H1 (cell line): ENCODE measurements at regions not wholly inside any gene's neighbourhood (a gene's known extent, or its start where the extent isn't known, plus 50 kb on each side); places are given as distances from the start of the nearest gene placed in this dataset.

ENCODE experiments used
- CTCF ChIA-PET: fragments of 300-600 bp; sonication (Branson Sonifier 250); formaldehyde crosslinking; loops from one replicate; lab custom pipeline; 2021; ENCODE audit not compliant: partially characterized antibody; lab: Charles Lee
- POLR2A ChIA-PET: fragments of 300-600 bp; sonication (Branson Sonifier 250); formaldehyde crosslinking; loops from one replicate; lab custom pipeline; 2021; ENCODE audit warnings: inconsistent platforms; ENCODE audit not compliant: partially characterized antibody; lab: Charles Lee
- DNase-seq, 2 experiments: peaks; one replicate each; pipeline versions ENCODE4 v3.0.0 to v3.0.0-alpha.2; 2010 to 2022; ENCODE audit warnings: low spot score in 2 of 2, low read depth in 1 of 2, mixed read lengths in 1 of 2
- FAIRE-seq: peaks from 2 replicates; lab custom pipeline; 2011; peaks lifted over from hg19 to GRCh38; lab: Jason Lieb, UNC
- H2AFZ ChIP-seq: 2 replicates; pipeline ENCODE4 v1.8.1; 2012; ENCODE audit warnings: low read length, inconsistent platforms
- H2AK5ac ChIP-seq: 2 replicates; pipeline ENCODE4 v1.6.1; 2013; ENCODE audit warnings: low read depth, low read length
- H2BK120ac ChIP-seq: replicated peaks from 2 replicates; pipeline ENCODE3; 2013; ENCODE audit warnings: low read depth, low read length, inconsistent platforms
- H2BK12ac ChIP-seq: 2 replicates; pipeline ENCODE4 v1.6.1; 2013; ENCODE audit warnings: low read depth, low read length
- H2BK15ac ChIP-seq: 2 replicates; pipeline ENCODE4 v1.6.1; 2013; ENCODE audit warnings: low read length
- H2BK20ac ChIP-seq: 2 replicates; pipeline ENCODE4 v1.6.1; 2013; ENCODE audit warnings: low read length
- H2BK5ac ChIP-seq: 2 replicates; pipeline ENCODE4 v1.6.1; 2013; ENCODE audit warnings: low read depth, low read length
- H3K14ac ChIP-seq: 2 replicates; pipeline ENCODE4 v1.6.1; 2013; ENCODE audit warnings: inconsistent platforms; ENCODE audit not compliant: insufficient read length
- H3K18ac ChIP-seq: 2 replicates; pipeline ENCODE4 v1.6.1; 2013; ENCODE audit warnings: low read length; ENCODE audit errors: extremely low read depth
- H3K23ac ChIP-seq: 2 replicates; pipeline ENCODE4 v1.6.1; 2013; ENCODE audit warnings: inconsistent platforms; ENCODE audit not compliant: insufficient read length
- H3K23me2 ChIP-seq: 2 replicates; pipeline ENCODE4 v1.6.1; 2013; ENCODE audit warnings: low read depth, low read length
- H3K27ac ChIP-seq: 2 replicates; pipeline ENCODE4 v1.6.1; 2011; ENCODE audit warnings: low read depth, low read length, inconsistent platforms
- H3K27me3 ChIP-seq, 4 experiments: replicated peaks in 1 of 4; 1 replicate in 1 of 4; 2 replicates in 3 of 4; pipeline versions ENCODE4 v1.6.1 to v1.8.1; 2011 to 2013; ENCODE audit warnings: low read length in 3 of 4, mild to moderate bottlenecking in 3 of 4, inconsistent platforms in 2 of 4, mixed read lengths in 2 of 4, moderate library complexity in 1 of 4; ENCODE audit not compliant: control insufficient read depth in 3 of 4, insufficient read depth in 3 of 4; ENCODE audit errors: extremely low read depth in 1 of 4
- H3K36me3 ChIP-seq, 4 experiments: 2 replicates each; pipeline versions ENCODE4 v1.6.1 to v1.8.1; 2011 to 2013; ENCODE audit warnings: mild to moderate bottlenecking in 4 of 4, low read length in 3 of 4, moderate library complexity in 2 of 4, control low read depth in 1 of 4, inconsistent platforms in 1 of 4; ENCODE audit not compliant: insufficient read depth in 4 of 4, control insufficient read depth in 2 of 4
- H3K4ac ChIP-seq: replicated peaks from 2 replicates; pipeline ENCODE3; 2013; ENCODE audit warnings: low read length, low read depth, mixed read lengths, inconsistent platforms; ENCODE audit not compliant: insufficient read length
- H3K4me1 ChIP-seq, 4 experiments: replicated peaks in 1 of 4; 1 replicate in 1 of 4; 2 replicates in 3 of 4; pipeline versions ENCODE4 v1.6.1 to v1.8.1; 2011 to 2013; ENCODE audit warnings: low read length in 3 of 4, inconsistent platforms in 2 of 4, mixed read lengths in 1 of 4; ENCODE audit not compliant: insufficient read depth in 4 of 4, control insufficient read depth in 3 of 4
- H3K4me2 ChIP-seq, 2 experiments: 2 replicates each; pipeline versions ENCODE4 v1.6.1 to v1.8.1; 2011 to 2013; ENCODE audit warnings: low read depth in 2 of 2, low read length in 2 of 2, control low read depth in 1 of 2, inconsistent platforms in 1 of 2, mild to moderate bottlenecking in 1 of 2; ENCODE audit not compliant: insufficient read depth in 1 of 2
- H3K4me3 ChIP-seq, 4 experiments: fragments of 200-600, 300-600 bp in 1 of 4; sonication (generic), shearing (Covaris generic), sonication (Bioruptor Twin) in 1 of 4; 2 replicates each; pipeline versions ENCODE4 v1.5.1 to v1.8.1; 2011 to 2016; ENCODE audit warnings: low read length in 4 of 4, low read depth in 3 of 4, control low read depth in 2 of 4, inconsistent platforms in 2 of 4, mild to moderate bottlenecking in 2 of 4, mixed read lengths in 1 of 4, moderate library complexity in 1 of 4; ENCODE audit not compliant: insufficient read depth in 2 of 4; ENCODE audit errors: extremely low read depth in 1 of 4
- H3K56ac ChIP-seq: replicated peaks from 2 replicates; pipeline ENCODE3; 2013; ENCODE audit warnings: low read depth, mild to moderate bottlenecking, mixed read lengths, low read length, inconsistent platforms; ENCODE audit not compliant: insufficient read length
- H3K79me1 ChIP-seq: 2 replicates; pipeline ENCODE4 v1.6.1; 2013; ENCODE audit warnings: low read depth, low read length, control low read depth
- H3K79me2 ChIP-seq, 2 experiments: 2 replicates each; pipeline versions ENCODE4 v1.6.1 to v1.8.1; 2012 to 2013; ENCODE audit warnings: low read length in 2 of 2, mild to moderate bottlenecking in 2 of 2, inconsistent platforms in 1 of 2; ENCODE audit not compliant: insufficient read depth in 2 of 2, control insufficient read depth in 1 of 2
- H3K9ac ChIP-seq, 4 experiments: replicated peaks in 1 of 4; 1 replicate in 1 of 4; 2 replicates in 3 of 4; pipeline versions ENCODE4 v1.6.1 to v1.8.1; 2011 to 2013; ENCODE audit warnings: low read depth in 3 of 4, low read length in 3 of 4, control low read depth in 2 of 4, mild to moderate bottlenecking in 2 of 4, moderate library complexity in 2 of 4, inconsistent platforms in 1 of 4; ENCODE audit errors: extremely low read depth in 1 of 4
- H3K9me3 ChIP-seq, 2 experiments: 2 replicates each; pipeline versions ENCODE4 v1.6.1 to v1.8.1; 2012 to 2013; ENCODE audit warnings: mild to moderate bottlenecking in 2 of 2, moderate library complexity in 2 of 2, control low read depth in 1 of 2, inconsistent platforms in 1 of 2, low read depth in 1 of 2, low read length in 1 of 2, mixed read lengths in 1 of 2; ENCODE audit not compliant: insufficient read depth in 2 of 2
- H4K20me1 ChIP-seq, 2 experiments: replicated peaks in 1 of 2; 2 replicates each; pipeline versions ENCODE3 to v1.8.1; 2011 to 2013; ENCODE audit warnings: inconsistent platforms in 2 of 2, low read length in 2 of 2, mild to moderate bottlenecking in 1 of 2; ENCODE audit not compliant: insufficient read depth in 2 of 2, control insufficient read depth in 1 of 2
- H4K5ac ChIP-seq: 2 replicates; pipeline ENCODE4 v1.6.1; 2013; ENCODE audit warnings: low read length, low read depth, mixed read lengths, inconsistent platforms; ENCODE audit not compliant: insufficient read length
- H4K8ac ChIP-seq: 2 replicates; pipeline ENCODE4 v1.8.0; 2013; ENCODE audit warnings: mild to moderate bottlenecking, moderate library complexity, low read length, inconsistent platforms; ENCODE audit not compliant: insufficient read depth; ENCODE audit errors: extremely low read depth
- H4K91ac ChIP-seq: replicated peaks from 2 replicates; pipeline ENCODE3; 2013; ENCODE audit warnings: low read length, mixed read lengths, inconsistent platforms; ENCODE audit not compliant: insufficient read length
- BACH1 ChIP-seq: IDR thresholded peaks from 2 replicates; pipeline ENCODE4 v1.6.1; 2012; ENCODE audit warnings: low read length, improper control_type of control experiment
- CHD1 ChIP-seq: IDR thresholded peaks from 2 replicates; pipeline ENCODE4 v1.6.1; 2012; ENCODE audit warnings: low read depth, low read length, improper control_type of control experiment
- GTF2F1 ChIP-seq: IDR thresholded peaks from 2 replicates; pipeline ENCODE4 v1.6.1; 2012; ENCODE audit warnings: low read depth, low read length, improper control_type of control experiment, borderline replicate concordance
- SAP30 ChIP-seq: fragments of 300-600 bp; sonication (generic); IDR thresholded peaks from 2 replicates; pipeline ENCODE4 v1.7.1; 2012; ENCODE audit warnings: low read length, moderate library complexity, mild to moderate bottlenecking, inconsistent platforms; ENCODE audit not compliant: insufficient read depth, insufficient replicate concordance
- SP1 ChIP-seq: IDR thresholded peaks from 2 replicates; pipeline ENCODE4 v1.6.1; 2011; ENCODE audit warnings: low read depth, low read length
- WGBS, 2 experiments: shearing (Covaris generic) in 1 of 2; methylation state at CpG; one replicate each; pipeline versions ENCODE4 v1.1.6 to v1.1.7; 2013 to 2015; ENCODE audit warnings: low lambda C conversion rate in 2 of 2, mixed read lengths in 2 of 2, inconsistent platforms in 1 of 2, low coverage in 1 of 2, missing lambda C conversion rate in 1 of 2; ENCODE audit not compliant: insufficient replicate concordance in 2 of 2, insufficient coverage in 1 of 2, insufficient read length in 1 of 2; ENCODE audit errors: extremely low coverage in 1 of 2, missing lambda C conversion rate in 1 of 2; 5-methylcytosine and 5-hydroxymethylcytosine counted together

GRCh38 chr10:4064489-4064888, 279.5 kb upstream of the KLF6 start:
- H3K27ac ChIP-seq = no peak overlapping the region
- 90% methylated on average over 6 of the region's 6 CpGs; no CpG with 5 or more reads in 1 of the 2 experiments for WGBS, 2 experiments
- no peak overlapping the region for H3K23ac ChIP-seq
- no peaks in the 10 kb centered on the region for H3K9me3 ChIP-seq
- no peaks in the 10 kb centered on the region for H3K27me3 ChIP-seq
- H2BK20ac ChIP-seq = no peak overlapping the region
- no peak overlapping the region for H4K91ac ChIP-seq
- no peaks in the 10 kb centered on the region for H3K36me3 ChIP-seq
- H3K4me1 ChIP-seq = no peaks in the 10 kb centered on the region
- H2BK12ac ChIP-seq = no peak overlapping the region
- H2BK15ac ChIP-seq = no peak overlapping the region
- H4K8ac ChIP-seq = no peak overlapping the region
- H3K23me2 ChIP-seq = peaks cover 2% of the 10 kb centered on the region; the same call in 1 of the 2 replicates
- no peak overlapping the region for H2AFZ ChIP-seq
- no peak overlapping the region for H2AK5ac ChIP-seq
- DNase-seq = no peak
- no peak overlapping the region for H3K14ac ChIP-seq
- H3K4me3 ChIP-seq = no peak overlapping the region
- H3K4me2 ChIP-seq = no peak overlapping the region
- H2BK120ac ChIP-seq = no peak overlapping the region
- no peak overlapping the region for H3K56ac ChIP-seq
- no peak overlapping the region for H3K18ac ChIP-seq
- H3K4ac ChIP-seq = no peak overlapping the region
- no peak overlapping the region for H2BK5ac ChIP-seq
- FAIRE-seq = no peak
- no peaks in the 10 kb centered on the region for H4K20me1 ChIP-seq
- ChIA-PET CTCF (no interaction called here), POLR2A (no interaction called here)
- no peaks in the 10 kb centered on the region for H3K79me1 ChIP-seq
- H3K9ac ChIP-seq = no peak overlapping the region
- H3K79me2 ChIP-seq = no peaks in the 10 kb centered on the region
- no peak overlapping the region for H4K5ac ChIP-seq
- TF ChIP-seq GTF2F1 = no peak
- TF ChIP-seq SAP30 = no peak
- TF ChIP-seq BACH1 = no peak
- no peak for TF ChIP-seq SP1
- no peak for TF ChIP-seq CHD1
